ENCODE measurements at regions not wholly inside any gene's neighbourhood (a gene's known extent, or its start where the extent isn't known, plus 50 kb on each side); places are given as distances from the start of the nearest gene placed in this dataset.

DNA sequence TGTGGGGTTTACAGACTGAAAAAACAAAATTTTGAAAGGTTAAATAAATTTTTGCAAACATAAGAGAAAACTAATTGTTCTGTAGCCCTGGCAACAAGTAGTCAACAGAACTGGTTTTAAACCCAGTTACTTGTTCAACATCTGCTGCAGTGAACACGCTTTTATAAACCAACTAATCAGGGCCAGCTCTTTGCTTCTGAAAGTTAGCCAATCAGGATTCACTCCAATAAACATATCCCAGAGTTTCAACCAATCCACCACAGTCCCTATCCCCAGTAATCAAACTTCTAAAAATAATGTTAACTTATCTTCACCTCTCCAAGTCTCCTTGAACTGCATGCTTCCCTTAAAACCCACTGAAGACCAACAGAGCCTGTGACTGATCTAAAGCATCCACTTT, 306.6 kb downstream of the CTH start:
- TF ChIP-seq, protein P1, sequence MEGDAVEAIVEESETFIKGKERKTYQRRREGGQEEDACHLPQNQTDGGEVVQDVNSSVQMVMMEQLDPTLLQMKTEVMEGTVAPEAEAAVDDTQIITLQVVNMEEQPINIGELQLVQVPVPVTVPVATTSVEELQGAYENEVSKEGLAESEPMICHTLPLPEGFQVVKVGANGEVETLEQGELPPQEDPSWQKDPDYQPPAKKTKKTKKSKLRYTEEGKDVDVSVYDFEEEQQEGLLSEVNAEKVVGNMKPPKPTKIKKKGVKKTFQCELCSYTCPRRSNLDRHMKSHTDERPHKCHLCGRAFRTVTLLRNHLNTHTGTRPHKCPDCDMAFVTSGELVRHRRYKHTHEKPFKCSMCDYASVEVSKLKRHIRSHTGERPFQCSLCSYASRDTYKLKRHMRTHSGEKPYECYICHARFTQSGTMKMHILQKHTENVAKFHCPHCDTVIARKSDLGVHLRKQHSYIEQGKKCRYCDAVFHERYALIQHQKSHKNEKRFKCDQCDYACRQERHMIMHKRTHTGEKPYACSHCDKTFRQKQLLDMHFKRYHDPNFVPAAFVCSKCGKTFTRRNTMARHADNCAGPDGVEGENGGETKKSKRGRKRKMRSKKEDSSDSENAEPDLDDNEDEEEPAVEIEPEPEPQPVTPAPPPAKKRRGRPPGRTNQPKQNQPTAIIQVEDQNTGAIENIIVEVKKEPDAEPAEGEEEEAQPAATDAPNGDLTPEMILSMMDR (IDR thresholded peaks at IDR 0.05): no peak
- no peak for TF ChIP-seq EZH2phosphoT487 (IDR thresholded peaks at IDR 0.05)
